ENCODE measurements at regions not wholly inside any gene's neighbourhood (a gene's known extent, or its start where the extent isn't known, plus 50 kb on each side); places are given as distances from the start of the nearest gene placed in this dataset.

GRCh38 chr6:153645326-153645725 is 393.7 kb upstream of the OPRM1 start:
- no peak overlapping the region for H2AFZ ChIP-seq (replicated peaks; ENCODE audit: low read length, poor library complexity)
- H3K4ac ChIP-seq (ENCODE audit: low read depth, low read length) = no peak overlapping the region
- in situ Hi-C loops (cut with MboI; ENCODE audit: low sequenced_read_pairs) (no loop called here), intact Hi-C loops (cut with micrococcal nuclease) (no loop called here), dilution Hi-C loops (cut with HindIII; ENCODE audit: low sequenced_read_pairs, unreplicated experiment) (no loop called here)
- no peak overlapping the region for H3K9ac ChIP-seq (ENCODE audit: low read depth, low read length)
- no peaks in the 10 kb centered on the region for H3K9me1 ChIP-seq (ENCODE audit: insufficient read depth, low read length)
- no peak overlapping the region for H3K23ac ChIP-seq (ENCODE audit: low read depth, low read length)
- H2AK9ac ChIP-seq (replicated peaks; ENCODE audit: low read depth, low read length, poor library complexity) = no peak overlapping the region
- BruUV-seq (replicated peaks) = no TSS peak
- H3K27me3 ChIP-seq (ENCODE audit: control insufficient read depth, insufficient read depth, low read length) = no peaks in the 10 kb centered on the region
- DNase-seq (no peak), ATAC-seq (ENCODE audit: low read depth) (no peak)
- no peak overlapping the region for H3K56ac ChIP-seq (ENCODE audit: extremely low read depth, insufficient read depth, low read length)
- H2AK5ac ChIP-seq (ENCODE audit: low read depth, low read length) = no peak overlapping the region
- H3K36me3 ChIP-seq (ENCODE audit: control insufficient read depth, insufficient read depth, low read length) = no peaks in the 10 kb centered on the region
- no peaks in the 10 kb centered on the region for H3K9me3 ChIP-seq (ENCODE audit: control insufficient read depth, insufficient read depth, low read length)
- H2BK15ac ChIP-seq (ENCODE audit: low read depth, low read length) = no peak overlapping the region
- H4K8ac ChIP-seq (ENCODE audit: low read depth in 2 of 2, low read length in 2 of 2) = no peak overlapping the region
- H3K14ac ChIP-seq (replicated peaks; ENCODE audit: low read depth, low read length) = no peak overlapping the region
- H2BK20ac ChIP-seq (ENCODE audit: low read depth, low read length) = no peak overlapping the region
- no CpG with 5 or more reads among the region's 1 CpG for WGBS, 2 experiments (ENCODE audit: extremely low coverage in 2 of 2, insufficient read length in 1 of 2)
- ChIA-PET POLR2A (ENCODE audit: unreplicated experiment) (no interaction called here), CTCF (no interaction called here)
- TF ChIP-seq NFE2L2 (IDR thresholded peaks at IDR 0.05; ENCODE audit: low read depth, low read length) (no peak), CEBPB (IDR thresholded peaks at IDR 0.05; ENCODE audit: low read depth, low read length) (peak; percentile 45)
- H3K79me1 ChIP-seq (ENCODE audit: low read depth in 1 of 2, low read length in 2 of 2) = no peaks in the 10 kb centered on the region
- H2BK120ac ChIP-seq (ENCODE audit: low read depth, low read length) = no peak overlapping the region
- H3K4me2 ChIP-seq (ENCODE audit: low read depth, low read length) = no peak overlapping the region
- H3K27ac ChIP-seq (ENCODE audit: insufficient read depth, low read length) = no peak overlapping the region
- no peak overlapping the region for H2BK5ac ChIP-seq (ENCODE audit: low read depth, low read length, poor library complexity, severe bottlenecking)
- H4K20me1 ChIP-seq (ENCODE audit: insufficient read depth, low read length) = no peaks in the 10 kb centered on the region
- H4K91ac ChIP-seq (ENCODE audit: insufficient read depth, low read depth, low read length) = no peak overlapping the region
- no peaks in the 10 kb centered on the region for H3K4me1 ChIP-seq (ENCODE audit: control insufficient read depth, insufficient read depth, low read length)
- H4K5ac ChIP-seq (ENCODE audit: low read depth, low read length) = no peak overlapping the region
- no peak overlapping the region for H3K18ac ChIP-seq (ENCODE audit: low read depth, low read length)
- no peak overlapping the region for H3K4me3 ChIP-seq (ENCODE audit: insufficient read depth, low read depth, low read length)
